Middle frontal gyrus (tissue), 1 donor: ENCODE measurements at regions not wholly inside any gene's neighbourhood (a gene's known extent, or its start where the extent isn't known, plus 50 kb on each side); places are given as distances from the start of the nearest gene placed in this dataset.

Experiments used
- DNase-seq: peaks from one replicate; pipeline ENCODE4 v3.0.0-alpha.2; 2015; ENCODE audit warnings: low spot score; ENCODE audit errors: extremely low spot score

- DNase-seq, result no peak
Observed at GRCh38 chr10:33519130-33519860, 184.8 kb upstream of the NRP1 start.

- DNase-seq, result no peak
Observed at GRCh38 chr10:33510206-33510605, 175.7 kb upstream of the NRP1 start.

- no peak for DNase-seq
Observed at GRCh38 chr10:33509231-33509831, 174.9 kb upstream of the NRP1 start.

- DNase-seq, result no peak
Observed at GRCh38 chr10:33507662-33508425, 173.4 kb upstream of the NRP1 start.

GRCh38 chr10:33506838-33507661 lies 172.6 kb upstream of the NRP1 start:
- no peak for DNase-seq

- no peak for DNase-seq
Observed at GRCh38 chr10:33506391-33506790, 171.9 kb upstream of the NRP1 start.

- DNase-seq, result no peak
Observed at GRCh38 chr10:33501161-33501560, 166.7 kb upstream of the NRP1 start.

GRCh38 chr10:33498391-33498891 lies 164.0 kb upstream of the NRP1 start:
- no peak for DNase-seq

- DNase-seq, result no peak
Observed at GRCh38 chr10:33497338-33497737, 162.9 kb upstream of the NRP1 start.

- DNase-seq, result no peak
Observed at GRCh38 chr10:33496096-33496495, 161.6 kb upstream of the NRP1 start.

GRCh38 chr10:33494694-33495265 lies 160.3 kb upstream of the NRP1 start:
- no peak for DNase-seq

- DNase-seq, result peak; percentile 20
Observed at GRCh38 chr10:33493978-33494377, 159.5 kb upstream of the NRP1 start.

GRCh38 chr10:33493497-33493896 lies 159.0 kb upstream of the NRP1 start:
- DNase-seq, result no peak

GRCh38 chr10:33492701-33493345 lies 158.4 kb upstream of the NRP1 start:
- no peak for DNase-seq

GRCh38 chr10:33489501-33490176 lies 155.2 kb upstream of the NRP1 start:
- no peak for DNase-seq

- no peak for DNase-seq
Observed at GRCh38 chr10:33487014-33487776, 152.7 kb upstream of the NRP1 start.

GRCh38 chr10:33485276-33485675 lies 150.8 kb upstream of the NRP1 start:
- no peak for DNase-seq

- no peak for DNase-seq
Observed at GRCh38 chr10:33484787-33485186, 150.3 kb upstream of the NRP1 start.

- no peak for DNase-seq
Observed at GRCh38 chr10:33483816-33484190, 149.3 kb upstream of the NRP1 start.
